Heart left ventricle (tissue), 13 donors: ENCODE measurements at regions not wholly inside any gene's neighbourhood (a gene's known extent, or its start where the extent isn't known, plus 50 kb on each side); places are given as distances from the start of the nearest gene placed in this dataset.

Experiments
- POLR2A ChIP-seq, 2 donors: fragments of 450-650 bp; IDR thresholded peaks; one replicate each; pipeline ENCODE4 v1.6.1; 2017; ENCODE audit warnings: antibody characterized with exemption in 2 of 2, mild to moderate bottlenecking in 2 of 2, moderate library complexity in 2 of 2
- TF ChIP-seq, protein P1 (sequence below), 12 donors: fragments of 200-600 bp; sonication (generic) in 4 of 12; IDR thresholded peaks; one replicate each; pipeline versions ENCODE4 v1.5.0 to v1.8.0; 2018 to 2022; ENCODE audit warnings: antibody characterized with exemption in 12 of 12, mild to moderate bottlenecking in 5 of 12
- donor health status: ischemic (EF 13 %, LVEDD 7.1; RV severe dilation, severe dysfunction).
- donor health status: DM: no; HTN: yes; CAD: no.
- donor health status: DM: no; HTN: no; CAD: no.
- donor health status: ischemic (EF 25% LVEDD 6.9; RV normal size, moderate dysfunction).
- donor health status: ischemic (EF 25% LVEDD 5.7; RV mildly dilated, moderate dysfunction).
- donor health status: ischemic (EF 35%, LVEDD 5.7; RV mildly dilated, moderate dysfunction).
- donor health status: nonischemic (EF 11% LVEDD 7.7; RV severe dilation, severe dysfunction).
- donor health status: DM: yes; HTN: yes; CAD: no.
- donor health status: PGD.
- donor health status: ischemic (EF 29% LVEDD 5.4; RV normal size, mild dysfunction).
- donor health status: nonischemic (EF 23%, LVEDD 6.1; RV moderate dilation, normal function).

GRCh38 chr15:29568840-29569532 is 253.3 kb downstream of the TJP1 start:
- TF ChIP-seq, protein P1, sequence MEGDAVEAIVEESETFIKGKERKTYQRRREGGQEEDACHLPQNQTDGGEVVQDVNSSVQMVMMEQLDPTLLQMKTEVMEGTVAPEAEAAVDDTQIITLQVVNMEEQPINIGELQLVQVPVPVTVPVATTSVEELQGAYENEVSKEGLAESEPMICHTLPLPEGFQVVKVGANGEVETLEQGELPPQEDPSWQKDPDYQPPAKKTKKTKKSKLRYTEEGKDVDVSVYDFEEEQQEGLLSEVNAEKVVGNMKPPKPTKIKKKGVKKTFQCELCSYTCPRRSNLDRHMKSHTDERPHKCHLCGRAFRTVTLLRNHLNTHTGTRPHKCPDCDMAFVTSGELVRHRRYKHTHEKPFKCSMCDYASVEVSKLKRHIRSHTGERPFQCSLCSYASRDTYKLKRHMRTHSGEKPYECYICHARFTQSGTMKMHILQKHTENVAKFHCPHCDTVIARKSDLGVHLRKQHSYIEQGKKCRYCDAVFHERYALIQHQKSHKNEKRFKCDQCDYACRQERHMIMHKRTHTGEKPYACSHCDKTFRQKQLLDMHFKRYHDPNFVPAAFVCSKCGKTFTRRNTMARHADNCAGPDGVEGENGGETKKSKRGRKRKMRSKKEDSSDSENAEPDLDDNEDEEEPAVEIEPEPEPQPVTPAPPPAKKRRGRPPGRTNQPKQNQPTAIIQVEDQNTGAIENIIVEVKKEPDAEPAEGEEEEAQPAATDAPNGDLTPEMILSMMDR (IDR thresholded peaks at IDR 0.05), result peak in 7 of 12 donors; percentile 9 to 36 (median 18)
- TF ChIP-seq POLR2A (IDR thresholded peaks at IDR 0.05), result no peak
